ENCODE measurements at regions not wholly inside any gene's neighbourhood (a gene's known extent, or its start where the extent isn't known, plus 50 kb on each side); places are given as distances from the start of the nearest gene placed in this dataset. TPM values are rescaled to one million over a fixed set of nuclear protein-coding genes. Genes with fewer than 3 reads are reported as not detected.

GRCh38 chr7:136036336-136036735, 59.2 kb upstream of the MTPN start:
- DNase-seq (ENCODE audit: low spot score): no peak

GRCh38 chr7:136034132-136034531, 57.0 kb upstream of the MTPN start:
- no peak for DNase-seq (ENCODE audit: low spot score)

DNA sequence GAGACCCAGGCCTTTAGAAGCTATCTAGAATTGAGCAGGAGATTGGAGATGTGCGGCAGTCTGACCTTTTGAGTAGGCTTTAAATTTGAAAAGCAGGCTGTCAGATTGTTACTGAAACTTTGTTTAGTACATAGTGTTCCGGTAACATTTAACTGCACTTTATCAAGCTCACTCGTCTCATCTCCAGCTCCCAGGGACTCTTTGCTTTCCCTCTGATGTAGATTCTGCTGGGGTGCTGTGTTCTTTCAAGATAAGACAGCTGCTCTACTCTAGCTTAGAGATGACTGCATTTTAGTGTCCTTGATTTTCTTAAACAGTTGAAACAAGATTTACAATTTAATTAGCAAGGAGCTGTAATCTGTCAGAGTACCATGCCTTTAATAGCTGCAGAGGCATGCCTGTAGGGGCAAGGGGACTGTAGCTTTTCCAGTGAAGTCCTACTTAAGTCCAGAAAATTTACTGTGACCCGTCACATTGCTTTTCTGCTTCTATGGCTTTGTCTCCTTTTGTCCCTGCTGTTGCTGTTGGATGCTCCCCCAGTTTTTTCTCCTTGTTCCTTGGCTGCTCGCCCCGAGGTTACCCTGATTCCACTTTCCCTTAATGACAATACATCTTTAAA, 56.4 kb upstream of the MTPN start:
- DNase-seq (ENCODE audit: low spot score): no peak

GRCh38 chr7:136030867-136031318, 53.7 kb upstream of the MTPN start:
- DNase-seq (ENCODE audit: low spot score): no peak

GRCh38 chr7:136030330-136030729, 53.2 kb upstream of the MTPN start:
- no peak for DNase-seq (ENCODE audit: low spot score)

GRCh38 chr7:136027160-136027559, 50.0 kb upstream of the MTPN start:
- no peak for DNase-seq (ENCODE audit: low spot score)

Small RNAs in the stretch of these regions (small RNA-seq; reads per million reads assigned to genes)
- gene RF00019: not detected

Measured in HT-29 (cell line).